Suppressor macrophage (primary cell): ENCODE measurements at regions not wholly inside any gene's neighbourhood (a gene's known extent, or its start where the extent isn't known, plus 50 kb on each side); places are given as distances from the start of the nearest gene placed in this dataset.

Source experiments
- DNase-seq, 4 experiments: peaks; one replicate each; pipeline ENCODE4 v3.0.0-alpha.2; 2020 to 2022

GRCh38 chr9:80040457-80040856 lies 468.7 kb downstream of the TLE4 start:
- DNase-seq, result no peak

DNA sequence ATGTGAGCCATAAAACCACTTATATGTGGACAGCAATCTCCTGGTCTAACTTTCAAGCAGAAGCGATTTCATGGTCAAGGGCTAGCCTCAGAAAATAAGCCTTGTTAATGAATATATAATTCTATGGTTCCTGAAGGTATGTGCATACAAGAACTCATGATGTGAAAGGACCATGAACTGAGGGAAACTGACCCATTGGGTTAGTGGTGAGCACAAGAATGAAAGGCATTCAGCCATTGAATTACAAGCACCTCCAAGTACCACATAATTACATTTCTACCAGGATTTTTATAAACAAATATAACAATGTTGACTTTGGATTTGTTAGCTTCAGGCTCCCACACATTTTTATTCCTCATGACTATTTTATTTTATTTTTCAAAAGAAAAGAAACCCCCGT lies 459.0 kb downstream of the TLE4 start:
- no peak for DNase-seq

DNA sequence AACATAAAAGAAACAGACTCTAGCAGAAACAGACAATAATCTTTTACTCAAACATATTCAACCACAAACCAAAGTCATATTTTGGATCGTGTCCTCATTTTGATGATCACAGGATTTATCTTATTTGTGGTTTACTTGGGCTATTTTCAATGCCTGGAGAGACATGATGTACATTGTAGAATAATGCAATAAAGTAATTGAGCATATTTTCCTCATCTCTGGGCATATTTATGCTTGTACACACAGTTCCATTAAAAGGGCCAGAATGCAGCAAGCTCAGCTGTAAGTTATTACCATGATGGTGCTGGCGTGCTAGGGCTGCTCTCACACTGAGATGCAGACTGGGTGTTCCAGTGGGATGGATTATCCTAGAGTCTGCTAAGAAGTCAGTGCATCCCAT lies 456.7 kb downstream of the TLE4 start:
- DNase-seq, result no peak

DNA sequence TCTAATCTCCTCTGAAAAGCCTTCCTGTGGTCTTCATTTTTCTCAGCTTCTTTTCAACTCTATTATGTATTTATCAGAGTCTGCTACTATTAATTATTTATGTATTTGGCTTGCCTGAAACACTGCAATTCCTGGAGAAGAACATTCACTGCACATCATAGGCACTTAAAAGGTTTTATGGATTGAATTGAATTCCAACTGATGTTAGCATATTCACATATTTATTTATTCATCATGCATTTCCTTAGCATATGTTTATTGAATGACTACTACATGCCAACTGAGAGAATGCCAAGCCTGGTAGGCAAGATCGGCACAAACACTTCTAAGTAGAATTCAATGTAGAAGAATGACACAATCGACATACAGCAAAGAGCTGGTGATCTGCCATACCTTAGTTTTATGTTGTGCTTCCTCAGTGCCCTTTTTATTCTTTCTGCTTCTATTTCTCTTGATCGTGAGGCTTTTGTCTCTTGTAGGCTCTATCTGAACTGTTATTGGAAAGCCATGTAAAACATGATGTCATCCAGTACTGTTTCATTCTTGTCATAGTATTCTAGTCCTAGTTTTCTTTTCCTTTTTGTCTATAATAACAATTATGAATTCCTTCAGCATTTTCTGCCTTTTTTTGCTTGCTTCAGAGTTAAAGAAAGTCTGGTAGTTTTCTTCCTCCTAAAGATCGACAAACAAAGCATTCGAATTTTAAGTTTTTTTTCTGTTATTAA lies 454.2 kb downstream of the TLE4 start:
- DNase-seq, result no peak

- no peak for DNase-seq
Measured at GRCh38 chr9:80025131-80025530, 453.4 kb downstream of the TLE4 start.

DNA sequence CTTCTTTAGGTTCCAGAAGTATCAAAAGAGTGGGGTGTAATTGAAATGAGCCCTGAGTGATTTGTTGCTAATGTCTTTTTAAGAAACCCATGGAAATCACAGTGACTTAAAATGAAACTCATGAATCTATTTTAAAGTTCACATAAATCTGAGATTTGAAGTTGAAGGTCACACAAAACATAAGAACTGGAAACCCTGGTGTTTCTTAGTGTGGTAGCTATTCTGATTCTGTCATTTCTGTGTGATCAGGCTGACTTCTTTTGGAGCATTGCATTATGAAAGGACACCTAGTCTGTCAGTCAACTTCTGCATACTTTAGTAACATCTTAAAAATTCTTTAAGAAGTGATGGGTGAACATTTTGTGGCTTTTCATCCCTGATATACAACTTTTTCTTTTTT lies 448.8 kb downstream of the TLE4 start:
- no peak for DNase-seq

DNA sequence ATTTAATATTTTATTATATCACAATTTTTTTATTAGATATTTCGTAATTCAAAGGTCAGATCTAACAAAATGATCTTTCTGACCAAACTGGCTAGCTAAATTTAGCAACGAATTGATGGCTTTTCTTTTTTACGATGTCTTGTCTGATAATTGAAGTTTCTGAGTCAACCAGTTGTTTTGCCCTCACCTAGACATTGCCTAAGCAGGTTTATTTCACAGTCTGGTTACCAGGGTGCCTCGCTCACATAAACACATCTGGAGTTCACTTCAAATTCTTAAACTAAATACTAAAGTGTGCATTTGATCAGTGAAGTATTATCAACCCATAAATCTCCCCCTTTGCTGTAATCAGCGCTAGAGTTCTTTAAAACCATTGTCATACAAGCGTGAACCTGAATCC lies 448.3 kb downstream of the TLE4 start:
- no peak for DNase-seq

GRCh38 chr9:80013891-80014290 lies 442.1 kb downstream of the TLE4 start:
- no peak for DNase-seq

- no peak for DNase-seq
Measured at GRCh38 chr9:80012557-80013330, 441.0 kb downstream of the TLE4 start.

DNA sequence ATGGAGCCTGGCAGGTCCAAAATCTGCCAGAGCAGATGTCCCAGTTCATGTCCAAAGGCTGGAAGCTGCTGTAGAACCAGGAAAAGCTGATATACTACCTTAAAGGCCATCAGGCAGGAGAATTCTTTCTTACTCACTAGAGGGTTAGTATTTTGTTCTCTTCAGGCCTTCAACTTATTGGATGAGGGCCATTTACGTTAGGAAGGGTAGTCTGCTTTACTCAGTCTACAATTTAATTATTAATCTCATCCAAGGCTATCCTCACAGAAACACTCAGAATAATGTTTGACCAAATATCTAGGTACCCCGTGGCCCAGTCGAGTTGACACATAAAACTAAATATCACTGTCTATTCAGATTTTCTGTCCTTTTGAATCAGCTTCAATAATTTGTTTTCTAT lies 437.4 kb downstream of the TLE4 start:
- no peak for DNase-seq

DNA sequence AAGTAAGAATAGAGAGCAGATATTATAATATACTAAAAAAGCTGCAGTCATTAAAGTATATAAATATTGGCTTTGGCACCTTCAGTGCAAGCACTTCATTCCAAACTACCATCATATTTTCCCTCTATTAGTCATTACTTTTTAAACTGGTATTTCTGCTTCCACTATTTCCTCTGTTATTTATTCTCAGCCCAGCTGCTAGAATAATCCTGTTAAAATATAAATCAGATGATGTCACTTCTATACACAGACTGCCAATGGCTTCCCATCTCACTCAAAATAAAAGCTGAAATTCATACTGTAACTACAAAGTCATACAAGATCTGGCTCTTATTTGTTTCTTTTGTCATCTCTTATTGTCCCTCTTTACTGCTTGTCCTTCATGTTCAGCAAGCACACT lies 432.9 kb downstream of the TLE4 start:
- DNase-seq, result no peak

GRCh38 chr9:79990536-79990935 lies 418.8 kb downstream of the TLE4 start:
- no peak for DNase-seq

- DNase-seq, result no peak
Measured at GRCh38 chr9:79989079-79989478, 417.3 kb downstream of the TLE4 start.

DNA sequence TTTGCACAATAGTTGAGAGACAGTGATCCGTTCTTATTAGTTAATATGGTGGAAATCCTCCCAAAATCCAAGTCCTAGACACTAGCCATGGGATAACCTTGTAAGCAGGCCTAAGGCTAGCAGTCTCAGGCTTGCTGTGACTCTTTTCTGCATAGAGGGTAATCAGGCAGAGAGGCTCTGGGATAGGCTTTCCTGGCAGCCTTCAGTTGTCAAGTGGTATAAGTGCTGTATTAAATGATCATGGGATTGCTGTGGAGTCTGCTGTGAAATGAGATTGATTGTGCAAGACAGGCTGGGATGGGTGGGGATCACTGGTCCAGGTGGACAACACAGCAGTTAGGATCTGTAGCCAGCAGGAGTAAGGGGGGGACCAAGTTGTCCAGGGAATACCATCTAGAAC lies 416.4 kb downstream of the TLE4 start:
- no peak for DNase-seq

DNA sequence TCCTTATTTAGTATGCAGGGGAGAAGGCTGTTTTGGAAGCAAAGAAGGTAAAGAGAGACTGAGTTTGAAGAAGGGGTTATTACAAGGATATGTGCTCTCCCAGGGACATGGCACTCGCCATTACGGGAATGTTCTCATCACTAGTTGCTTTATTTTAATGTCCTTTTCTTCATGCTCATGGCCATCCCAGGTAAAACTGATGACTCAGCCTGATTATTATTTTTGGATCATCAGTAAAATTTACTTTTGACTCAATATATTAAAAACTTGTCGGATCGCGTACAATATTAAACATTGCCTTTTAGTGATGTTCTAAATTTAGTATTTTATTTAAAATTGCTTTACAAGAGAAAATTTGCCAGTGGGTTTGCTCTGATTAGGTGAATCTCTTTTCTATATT lies 414.7 kb downstream of the TLE4 start:
- no peak for DNase-seq

DNA sequence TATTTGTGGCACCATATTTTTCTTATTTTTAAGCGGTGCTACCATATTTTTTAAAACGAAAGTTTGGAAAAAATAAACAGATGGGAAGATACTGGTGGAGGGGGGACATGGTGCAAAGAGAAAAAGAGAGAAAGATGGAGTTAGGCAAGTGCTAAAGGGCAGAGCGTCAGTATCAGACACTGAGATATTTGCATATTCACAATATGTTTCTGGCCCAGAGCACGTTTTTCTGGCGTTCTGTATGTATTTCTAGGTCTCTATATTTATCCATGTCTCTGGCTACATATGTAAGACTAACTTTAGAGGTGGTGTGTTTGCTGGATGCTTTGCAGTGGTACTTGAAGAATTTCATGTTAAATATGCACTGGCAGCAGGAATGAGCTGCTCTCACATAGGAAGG lies 414.0 kb downstream of the TLE4 start:
- DNase-seq, result no peak

- no peak for DNase-seq
Measured at GRCh38 chr9:79985264-79985663, 413.5 kb downstream of the TLE4 start.

DNA sequence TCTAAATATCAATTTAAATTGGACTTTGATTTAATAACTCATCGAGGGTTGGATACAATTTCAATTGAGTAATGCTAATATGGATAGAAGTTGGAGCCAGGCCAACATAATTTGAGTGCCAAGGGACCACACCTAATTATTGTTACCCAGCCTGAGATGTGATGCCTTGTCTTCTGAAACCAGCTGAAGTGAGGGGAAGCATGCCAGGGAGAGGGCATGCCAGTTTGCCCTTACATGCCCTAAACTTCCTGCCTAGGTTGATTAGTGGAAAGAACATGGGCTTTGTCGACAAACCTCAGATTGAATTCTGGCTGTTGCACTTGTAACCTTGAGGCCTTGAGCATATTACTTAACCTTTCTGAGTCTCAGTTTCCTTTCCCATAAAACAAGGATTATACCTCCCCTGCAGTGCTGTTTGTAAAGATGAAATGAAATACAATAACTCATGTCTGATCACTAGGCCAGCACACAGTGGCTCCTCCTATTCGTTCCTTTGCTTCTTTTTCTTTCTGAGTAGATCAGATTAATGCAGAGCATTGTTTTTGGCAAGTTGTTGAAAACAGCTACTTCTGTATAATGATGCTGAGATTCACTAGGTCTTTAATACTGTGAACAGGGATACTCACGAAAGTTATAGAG lies 412.8 kb downstream of the TLE4 start:
- DNase-seq, result no peak

DNA sequence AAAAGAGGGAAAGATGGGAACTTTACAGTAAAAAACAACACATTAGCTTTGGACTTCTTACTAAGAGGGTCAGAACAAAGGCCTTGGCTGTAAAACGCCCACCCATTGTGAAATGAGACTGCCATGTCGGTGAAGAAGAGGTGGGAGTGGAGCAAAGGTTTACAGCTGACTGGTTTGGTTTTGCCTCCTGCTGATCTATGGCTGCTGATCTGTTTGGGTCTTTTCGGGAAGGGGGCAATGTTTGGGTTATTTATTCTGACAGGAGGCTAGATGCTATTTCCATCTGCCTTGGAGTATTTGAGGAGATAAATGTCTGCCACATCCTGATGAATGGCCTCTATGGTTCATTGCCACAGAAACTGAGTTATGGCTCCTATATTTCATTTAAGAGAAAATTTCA lies 408.7 kb downstream of the TLE4 start:
- no peak for DNase-seq

DNA sequence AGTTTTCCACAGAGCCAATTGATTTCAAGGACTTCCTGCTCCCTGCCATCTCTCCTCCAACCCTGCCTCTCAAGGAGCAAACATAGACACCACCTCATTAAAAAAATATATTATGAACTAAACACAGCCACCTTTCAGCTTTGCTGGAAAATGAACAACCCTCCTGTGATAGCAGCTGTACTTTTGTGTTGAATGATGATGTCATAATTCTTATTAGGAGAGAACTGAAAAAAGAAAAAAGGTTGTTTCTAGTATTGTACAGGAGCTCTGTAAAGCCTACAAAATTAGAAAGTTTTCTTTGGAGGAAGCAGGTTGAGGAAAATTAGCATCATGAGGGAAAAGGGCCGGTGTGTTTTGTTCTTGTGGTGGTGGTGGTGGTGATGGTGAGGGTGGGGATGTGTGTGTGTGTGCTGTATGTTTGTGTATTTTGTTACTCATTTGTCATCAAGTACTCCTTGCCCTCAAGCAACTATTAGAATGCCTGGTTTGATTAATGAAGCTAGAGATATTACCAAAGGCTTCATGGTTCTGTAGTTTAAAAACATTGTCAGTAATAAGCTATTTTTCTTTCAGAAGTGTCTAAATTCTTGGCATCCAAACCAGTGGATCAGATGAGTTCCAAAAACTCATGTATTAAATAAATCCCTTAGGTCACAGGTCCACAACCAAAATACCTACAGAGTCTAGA lies 405.9 kb downstream of the TLE4 start:
- DNase-seq, result no peak

DNA sequence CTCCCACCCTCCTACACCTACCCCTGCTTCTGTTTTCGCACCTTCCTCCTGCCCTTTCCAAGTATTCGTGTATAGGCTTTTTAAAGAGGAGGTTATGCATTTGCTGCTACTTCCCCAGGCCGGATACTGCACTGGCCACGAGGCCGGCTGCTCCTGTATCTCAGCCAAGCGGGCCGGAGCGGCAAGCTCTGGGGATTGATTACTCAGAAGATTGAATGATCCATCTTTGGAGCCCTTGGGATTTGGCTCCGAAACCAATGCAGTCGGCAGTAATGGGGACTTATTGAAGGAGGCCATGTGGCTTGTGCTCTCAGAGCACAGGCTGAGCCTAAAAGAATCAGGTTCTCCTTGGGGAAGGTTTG lies 405.3 kb downstream of the TLE4 start:
- DNase-seq, result no peak

DNA sequence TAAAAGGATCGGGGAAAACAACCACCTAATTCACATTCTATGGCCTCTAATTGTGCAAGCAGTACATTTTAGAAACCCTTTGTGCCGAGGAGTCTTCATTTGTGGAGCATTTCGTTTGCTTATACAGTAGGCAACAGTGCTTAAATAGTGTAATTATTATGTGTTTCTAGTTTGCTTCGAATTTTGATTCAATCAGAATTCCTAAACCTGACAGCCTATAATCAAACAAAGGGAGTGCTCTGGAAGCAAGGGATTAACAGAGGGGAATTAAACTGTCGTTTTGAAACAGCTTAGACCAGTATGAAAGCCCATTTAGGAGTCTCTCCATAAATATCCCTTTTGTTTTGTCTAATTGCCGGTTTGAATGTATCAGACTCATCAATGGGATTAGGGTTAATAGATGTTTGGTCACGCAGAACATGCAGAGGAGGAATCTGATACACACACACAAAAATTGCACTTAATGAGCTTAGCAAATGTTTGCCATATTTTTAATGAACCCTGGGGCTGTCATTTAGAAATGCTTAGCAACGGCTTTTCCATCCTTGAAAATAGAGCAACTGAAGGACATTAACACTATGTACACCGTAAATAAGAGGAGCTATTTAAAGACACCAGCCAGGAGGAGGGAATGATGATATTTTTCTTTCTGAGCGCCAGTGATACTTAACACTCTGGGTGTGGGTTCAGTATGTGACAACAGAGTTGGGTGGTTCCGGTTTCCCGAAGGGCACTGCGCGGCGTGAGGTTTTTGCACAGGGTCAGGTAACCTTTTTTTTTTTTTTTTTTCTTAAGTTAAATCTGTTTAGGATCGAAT lies 404.7 kb downstream of the TLE4 start:
- DNase-seq, result no peak
